ENCODE measurements at regions not wholly inside any gene's neighbourhood (a gene's known extent, or its start where the extent isn't known, plus 50 kb on each side); places are given as distances from the start of the nearest gene placed in this dataset.

DNA sequence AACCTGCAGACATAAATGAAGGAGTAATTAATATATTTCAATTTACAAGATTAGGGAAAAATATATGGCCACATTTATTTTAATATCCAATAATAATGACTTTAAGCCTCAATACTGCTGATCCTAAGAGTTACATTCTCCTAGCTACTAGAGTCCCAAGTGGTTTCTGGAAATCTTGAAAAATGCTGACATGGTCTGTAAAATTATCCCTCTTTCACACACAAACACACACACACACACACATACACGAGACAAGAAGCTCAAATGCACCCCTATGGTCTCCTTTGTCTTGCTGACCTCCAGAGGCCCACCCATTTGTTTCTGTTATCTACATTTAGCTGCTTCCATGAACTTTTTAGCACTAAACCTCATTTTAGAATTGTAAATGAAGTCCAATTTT is 53.0 kb upstream of the USP15 start:
- H2AFZ ChIP-seq: no peak overlapping the region
- no peaks in the 10 kb centered on the region for H3K4me1 ChIP-seq
- H3K27me3 ChIP-seq (ENCODE audit: control insufficient read depth, insufficient read depth, low read length): no peaks in the 10 kb centered on the region
- TF ChIP-seq, protein P1, sequence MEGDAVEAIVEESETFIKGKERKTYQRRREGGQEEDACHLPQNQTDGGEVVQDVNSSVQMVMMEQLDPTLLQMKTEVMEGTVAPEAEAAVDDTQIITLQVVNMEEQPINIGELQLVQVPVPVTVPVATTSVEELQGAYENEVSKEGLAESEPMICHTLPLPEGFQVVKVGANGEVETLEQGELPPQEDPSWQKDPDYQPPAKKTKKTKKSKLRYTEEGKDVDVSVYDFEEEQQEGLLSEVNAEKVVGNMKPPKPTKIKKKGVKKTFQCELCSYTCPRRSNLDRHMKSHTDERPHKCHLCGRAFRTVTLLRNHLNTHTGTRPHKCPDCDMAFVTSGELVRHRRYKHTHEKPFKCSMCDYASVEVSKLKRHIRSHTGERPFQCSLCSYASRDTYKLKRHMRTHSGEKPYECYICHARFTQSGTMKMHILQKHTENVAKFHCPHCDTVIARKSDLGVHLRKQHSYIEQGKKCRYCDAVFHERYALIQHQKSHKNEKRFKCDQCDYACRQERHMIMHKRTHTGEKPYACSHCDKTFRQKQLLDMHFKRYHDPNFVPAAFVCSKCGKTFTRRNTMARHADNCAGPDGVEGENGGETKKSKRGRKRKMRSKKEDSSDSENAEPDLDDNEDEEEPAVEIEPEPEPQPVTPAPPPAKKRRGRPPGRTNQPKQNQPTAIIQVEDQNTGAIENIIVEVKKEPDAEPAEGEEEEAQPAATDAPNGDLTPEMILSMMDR (IDR thresholded peaks at IDR 0.05): no peak
- H3K9me3 ChIP-seq (ENCODE audit: control insufficient read depth, low read length): no peaks in the 10 kb centered on the region
- H3K4me3 ChIP-seq (ENCODE audit: low read depth, low read length): no peak overlapping the region
- H3K36me3 ChIP-seq (ENCODE audit: control insufficient read depth, insufficient read depth, low read length): no peaks in the 10 kb centered on the region
- H3K9ac ChIP-seq: no peak overlapping the region
- H3K27ac ChIP-seq: no peak overlapping the region
- no peaks in the 10 kb centered on the region for H3K79me2 ChIP-seq
- no peak overlapping the region for H3K4me2 ChIP-seq (ENCODE audit: low read length)
